Right ventricle myocardium inferior (tissue), 1 donor: ENCODE measurements at regions not wholly inside any gene's neighbourhood (a gene's known extent, or its start where the extent isn't known, plus 50 kb on each side); places are given as distances from the start of the nearest gene placed in this dataset.

Experiments
- ATAC-seq: fragments of 200-7000 bp; cut with Tn5 transposase; one replicate; pipeline ENCODE4 v1.9.1; 2020; ENCODE audit warnings: mild to moderate bottlenecking, moderate library complexity
- DNase-seq: peaks from one replicate; pipeline ENCODE4 v3.0.0; 2021; ENCODE audit errors: missing footprints
- intact Hi-C: fragments of 100-400 bp; cut with DNase I; formaldehyde crosslinking; loops from one replicate; pipeline ENCODE4 v1.11.0; 2022
- donor health status: DM: no; HTN: yes; CAD: no; lungs with severe emphysema.

DNA sequence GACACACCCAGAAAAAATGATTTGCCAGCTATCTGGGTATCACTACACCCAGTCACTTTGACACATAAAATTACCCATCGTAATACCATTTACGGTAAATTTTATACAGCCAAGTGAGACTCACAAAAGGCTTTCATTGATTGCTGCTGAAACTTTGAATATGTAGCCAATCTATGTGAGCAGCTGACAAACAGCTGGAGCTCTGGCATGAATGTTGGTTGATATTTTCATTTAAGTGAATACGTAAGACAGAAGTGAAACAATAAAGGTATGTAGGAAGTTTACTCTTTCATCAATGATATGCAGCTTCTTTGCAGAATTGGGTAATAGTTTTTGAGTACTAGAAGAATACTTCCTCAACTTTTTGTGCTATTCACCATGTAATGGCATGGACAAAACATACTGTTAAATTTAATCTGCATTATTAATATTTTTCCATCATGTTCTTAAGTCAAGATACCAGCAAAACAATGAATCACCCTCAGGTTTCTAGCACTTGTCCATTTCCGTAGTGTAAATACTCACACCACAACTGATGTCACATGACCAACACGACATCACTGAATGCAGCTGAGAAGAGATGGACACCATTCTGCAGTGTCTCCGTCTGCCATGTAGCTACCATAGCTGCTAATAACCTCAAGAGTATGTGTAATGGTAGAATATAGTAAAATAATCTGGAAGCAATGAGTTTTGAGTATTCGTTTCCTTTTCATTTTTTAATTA is 205.9 kb upstream of the HES1 start:
- ATAC-seq (no peak), DNase-seq (no peak)
- intact Hi-C loops = no loop called here

GRCh38 chr3:193932136-193932535 is 203.8 kb upstream of the HES1 start:
- ATAC-seq (no peak), DNase-seq (no peak)
- intact Hi-C loops = no loop called here

DNA sequence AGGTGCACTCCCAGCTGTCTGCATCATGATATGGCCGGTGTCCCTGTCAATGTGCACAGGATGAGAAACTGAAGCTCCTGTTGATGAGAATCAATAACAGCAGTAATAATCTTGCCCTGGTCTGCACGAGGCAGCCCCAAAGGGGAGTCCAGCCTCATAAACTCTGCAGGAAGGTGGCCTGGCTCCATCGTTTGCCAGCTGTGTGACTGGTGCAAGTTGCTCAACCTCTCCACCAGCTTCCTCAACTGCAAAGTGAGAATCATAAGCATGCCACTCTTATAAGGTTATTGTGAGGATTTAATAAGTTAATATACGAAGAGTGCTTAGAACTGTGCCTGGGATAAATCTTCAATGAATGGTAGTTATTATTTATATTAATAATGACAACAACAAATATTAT is 203.4 kb upstream of the HES1 start:
- DNase-seq (no peak), ATAC-seq (no peak)
- intact Hi-C loops = no loop called here

DNA sequence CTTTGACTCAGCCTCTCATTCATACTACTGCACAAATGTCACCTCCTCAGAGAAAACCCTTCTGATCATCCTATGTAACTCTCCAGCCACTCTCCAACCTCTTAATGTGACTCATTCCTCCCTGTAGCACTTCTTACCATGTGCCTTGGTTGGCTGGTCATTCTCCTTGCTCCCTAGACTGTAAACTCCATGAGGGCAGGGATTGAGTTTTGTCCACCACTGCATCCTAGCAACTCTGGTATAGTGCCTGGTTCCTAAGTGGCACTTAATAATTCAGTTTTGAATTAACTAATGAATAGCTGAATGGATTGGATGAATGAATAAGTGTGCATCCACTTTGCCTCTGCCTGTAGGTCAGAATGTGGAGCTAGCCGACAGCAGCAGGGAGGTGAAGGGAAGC is 202.5 kb upstream of the HES1 start:
- ATAC-seq = no peak
- intact Hi-C loops = no loop called here

DNA sequence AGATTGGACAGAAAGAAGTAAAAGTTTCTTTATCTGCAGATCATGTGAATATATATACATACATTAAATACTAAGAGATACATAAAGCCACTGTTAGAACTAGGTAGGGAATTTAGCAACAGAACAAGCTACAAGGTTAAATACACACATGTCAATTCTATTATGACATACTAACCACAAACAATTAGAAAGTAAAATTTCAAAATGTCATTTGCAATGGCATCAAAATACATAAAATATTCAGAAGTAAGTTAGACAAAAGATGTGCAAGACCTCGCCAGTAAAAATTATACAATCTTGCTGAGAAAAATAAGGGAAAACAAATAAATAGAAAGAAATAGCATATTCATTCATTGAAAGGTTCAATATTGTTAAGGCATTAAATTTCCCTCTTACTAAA is 200.0 kb upstream of the HES1 start:
- intact Hi-C loops = no loop called here
- no peak for ATAC-seq
- no peak for DNase-seq

More for the DNA sequence above, 202.5 kb upstream of the HES1 start:
- no peak for DNase-seq

DNA sequence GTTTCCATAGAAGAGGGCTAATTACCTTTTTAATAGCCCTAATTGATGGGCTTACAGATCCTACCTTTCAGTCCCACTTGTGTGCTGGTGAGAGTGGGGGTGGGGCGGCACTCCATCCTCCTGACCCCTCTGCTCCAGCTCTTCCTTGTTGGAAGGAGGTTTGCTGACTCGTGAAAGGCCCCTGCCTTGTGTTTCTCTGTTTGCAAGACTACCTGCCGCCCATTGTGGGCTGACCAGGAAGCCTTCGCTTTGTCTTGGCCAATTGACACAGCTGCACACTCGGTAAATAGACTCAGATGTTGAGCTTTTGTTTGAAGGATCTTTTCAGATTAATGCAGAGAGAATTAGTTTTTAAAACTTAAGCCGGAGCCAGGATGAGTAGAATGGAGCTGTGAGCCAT is 197.3 kb upstream of the HES1 start:
- DNase-seq (no peak), ATAC-seq (no peak)
- intact Hi-C loops = no loop called here

DNA sequence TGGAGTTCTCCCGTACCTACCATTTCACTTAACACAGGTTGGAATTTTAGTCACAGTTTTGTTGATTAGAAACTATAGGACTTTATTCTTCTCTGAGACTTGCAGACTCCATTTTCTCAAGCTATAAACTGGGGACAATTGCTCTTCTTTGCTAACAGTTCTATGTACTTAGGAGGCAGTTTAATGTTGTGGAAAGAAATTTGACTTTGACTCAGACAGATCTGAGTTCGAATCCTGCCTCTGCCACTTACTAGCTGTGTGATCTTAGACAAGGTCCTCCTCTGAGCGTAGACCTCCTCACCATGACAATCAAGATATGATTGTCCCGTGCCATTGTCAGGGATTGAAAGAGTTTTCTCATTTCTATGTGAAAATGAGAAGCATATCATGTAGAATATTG is 196.4 kb upstream of the HES1 start:
- DNase-seq (no peak), ATAC-seq (no peak)
- intact Hi-C loops = no loop called here

DNA sequence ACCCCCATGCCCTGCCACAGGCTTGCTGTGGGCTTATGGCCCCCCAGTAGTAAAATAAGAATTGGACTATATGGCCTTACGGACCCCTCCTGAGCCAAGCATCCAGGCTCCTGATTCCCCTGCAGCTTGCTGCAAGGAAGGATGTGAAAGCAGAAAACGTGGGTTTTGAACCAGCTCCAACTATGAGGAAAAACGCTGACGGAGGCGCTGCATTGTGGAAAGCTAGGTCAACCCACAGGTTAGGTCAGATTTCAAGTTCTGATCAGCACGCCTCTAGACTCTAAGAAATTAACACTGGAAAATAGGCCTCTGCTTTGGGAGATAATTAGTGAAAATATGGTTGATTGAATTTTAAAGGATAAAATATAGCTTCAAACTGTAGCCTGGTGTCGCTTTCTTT is 195.4 kb upstream of the HES1 start:
- no peak for DNase-seq
- intact Hi-C loops = no loop called here
- no peak for ATAC-seq

- intact Hi-C loops = no loop called here
- DNase-seq = no peak
Observed at GRCh38 chr3:193941486-193941885, 194.5 kb upstream of the HES1 start.

DNA sequence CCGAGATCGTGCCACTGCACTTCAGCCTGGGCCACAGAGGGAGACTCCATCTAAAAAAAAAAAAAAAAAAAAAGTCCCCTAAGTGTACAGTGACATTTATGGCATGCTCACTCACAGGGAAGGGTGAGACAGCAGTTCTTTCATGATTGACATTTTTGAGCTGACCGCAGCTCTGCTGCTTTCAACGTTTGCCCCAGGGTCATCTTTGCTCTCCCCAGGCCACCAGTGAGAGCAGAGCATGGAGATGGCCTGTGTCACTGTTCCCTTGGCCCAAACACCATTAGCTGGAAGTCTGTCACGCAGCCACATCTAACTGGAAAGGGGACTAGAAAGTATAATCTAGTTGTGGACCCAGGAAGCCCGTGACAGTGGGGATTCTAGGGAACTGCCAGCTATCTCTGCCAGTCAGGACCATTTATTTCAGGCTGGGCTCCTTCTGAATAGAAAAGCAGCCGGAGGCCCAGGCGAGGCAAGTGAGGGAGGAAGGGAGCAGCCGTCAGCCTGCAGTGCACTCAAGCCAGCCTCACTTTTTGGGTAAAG is 193.4 kb upstream of the HES1 start:
- no peak for DNase-seq
- no peak for ATAC-seq
- intact Hi-C loops = no loop called here

More at GRCh38 chr3:193941486-193941885, 194.5 kb upstream of the HES1 start:
- no peak for ATAC-seq

- intact Hi-C loops = no loop called here
- no peak for ATAC-seq
Observed at GRCh38 chr3:193943200-193943599, 192.7 kb upstream of the HES1 start.

GRCh38 chr3:193943851-193944517 is 192.0 kb upstream of the HES1 start:
- ATAC-seq (no peak), DNase-seq (no peak)
- intact Hi-C loops = no loop called here

More at GRCh38 chr3:193943200-193943599, 192.7 kb upstream of the HES1 start:
- DNase-seq = no peak

GRCh38 chr3:193944518-193944884 is 191.4 kb upstream of the HES1 start:
- intact Hi-C loops = no loop called here
- no peak for ATAC-seq

GRCh38 chr3:193945143-193945542 is 190.8 kb upstream of the HES1 start:
- DNase-seq (no peak), ATAC-seq (no peak)

More at GRCh38 chr3:193944518-193944884, 191.4 kb upstream of the HES1 start:
- no peak for DNase-seq

DNA sequence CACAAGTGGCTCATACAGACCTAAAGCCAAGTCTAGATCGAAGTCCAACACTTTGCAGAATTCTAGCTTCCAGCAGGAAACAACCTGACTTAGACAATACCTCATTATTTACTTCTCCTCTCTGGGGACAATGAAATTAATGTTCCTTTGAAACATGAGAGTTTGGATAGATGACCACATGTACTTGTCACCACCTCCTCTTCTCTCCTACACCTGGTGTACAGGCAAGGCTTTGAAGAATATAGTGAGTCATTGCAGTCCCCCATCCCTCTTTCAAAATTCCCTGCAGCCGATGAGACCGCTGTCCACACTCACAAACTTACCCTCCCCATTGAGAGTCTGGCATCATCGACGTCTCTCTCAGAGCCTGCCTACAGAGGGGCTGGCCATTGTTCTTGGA is 189.0 kb upstream of the HES1 start:
- intact Hi-C loops = no loop called here
- DNase-seq = no peak
- ATAC-seq = no peak

More at GRCh38 chr3:193945143-193945542, 190.8 kb upstream of the HES1 start:
- intact Hi-C loops = no loop called here

GRCh38 chr3:193947596-193947995 is 188.4 kb upstream of the HES1 start:
- no peak for DNase-seq
- ATAC-seq = no peak
- intact Hi-C loops = no loop called here

DNA sequence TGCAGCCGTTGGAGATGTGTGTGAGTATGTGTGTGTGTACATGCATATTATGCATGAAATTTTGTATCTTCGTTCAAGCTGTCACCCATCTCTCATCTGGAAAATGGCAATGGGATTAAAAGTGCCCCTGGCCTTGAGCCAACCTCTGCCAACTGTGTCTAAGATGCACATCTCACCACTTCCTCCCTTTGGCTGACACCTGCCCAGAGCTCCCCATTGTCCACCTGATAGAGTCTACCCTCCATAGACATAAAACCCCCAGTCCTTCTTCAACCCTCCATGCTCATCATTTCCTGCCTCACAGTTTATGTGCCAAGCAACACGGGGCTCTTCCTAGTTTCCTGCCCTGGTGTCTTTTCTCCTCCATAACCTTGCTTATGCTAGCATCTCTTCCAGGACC is 187.5 kb upstream of the HES1 start:
- DNase-seq (no peak), ATAC-seq (no peak)
- intact Hi-C loops = no loop called here

- DNase-seq = no peak
- intact Hi-C loops = no loop called here
- no peak for ATAC-seq
Observed at GRCh38 chr3:193951859-193952258, 184.1 kb upstream of the HES1 start.

- no peak for ATAC-seq
- intact Hi-C loops = no loop called here
- DNase-seq = no peak
Observed at GRCh38 chr3:193954752-193955151, 181.2 kb upstream of the HES1 start.

GRCh38 chr3:193955719-193956118 is 180.2 kb upstream of the HES1 start:
- intact Hi-C loops = no loop called here
- ATAC-seq = no peak
- no peak for DNase-seq
